Motor neuron (in vitro differentiated cells): ENCODE measurements at regions not wholly inside any gene's neighbourhood (a gene's known extent, or its start where the extent isn't known, plus 50 kb on each side); places are given as distances from the start of the nearest gene placed in this dataset.
A peak's percentile ranks its signal among the peaks of the same experiment; 100 is the strongest.

Experiments
- ATAC-seq, 8 experiments: fragments of 200-7000 bp; cut with Tn5 transposase; replicated peaks in 6 of 8; 2 replicates each; pipeline ENCODE4 v1.8.0; 2021; ENCODE audit warnings: mild to moderate bottlenecking in 8 of 8, moderate library complexity in 8 of 8
- H3K27ac ChIP-seq, 2 donors: fragments of 250-450 bp; sonication (Bioruptor Pico); 2 replicates each; pipeline ENCODE4 v1.9.0; 2021; ENCODE audit warnings: antibody characterized with exemption in 2 of 2, mild to moderate bottlenecking in 2 of 2, moderate library complexity in 1 of 2
- H3K4me1 ChIP-seq, 2 donors: fragments of 250-450 bp; sonication (Bioruptor Pico); replicated peaks in 1 of 2; 2 replicates each; pipeline ENCODE4 v1.6.1; 2021; ENCODE audit warnings: antibody characterized with exemption in 2 of 2, mild to moderate bottlenecking in 2 of 2, moderate library complexity in 1 of 2
- H3K4me3 ChIP-seq, 5 donors: fragments of 250-450 bp; sonication (Bioruptor Pico); 2 replicates each; pipeline ENCODE4 v1.9.0; 2021; ENCODE audit warnings: antibody characterized with exemption in 5 of 5, mild to moderate bottlenecking in 5 of 5, moderate library complexity in 4 of 5
- WGBS, 10 experiments: fragments of 450-650 bp; shearing (Covaris generic); methylation state at CpG; one replicate each; pipeline ENCODE4 v1.0.0; 2022; 5-methylcytosine and 5-hydroxymethylcytosine counted together
- in situ Hi-C, 9 experiments: fragments of 400-800 bp; cut with MboI; loops; one replicate each; pipeline ENCODE4 v1.15.0; 2021; ENCODE audit warnings: low sequenced_read_pairs in 9 of 9, low pct_unique_long_range_greater_than_20kb in 2 of 9; ENCODE audit not compliant: unreplicated experiment in 9 of 9

DNA sequence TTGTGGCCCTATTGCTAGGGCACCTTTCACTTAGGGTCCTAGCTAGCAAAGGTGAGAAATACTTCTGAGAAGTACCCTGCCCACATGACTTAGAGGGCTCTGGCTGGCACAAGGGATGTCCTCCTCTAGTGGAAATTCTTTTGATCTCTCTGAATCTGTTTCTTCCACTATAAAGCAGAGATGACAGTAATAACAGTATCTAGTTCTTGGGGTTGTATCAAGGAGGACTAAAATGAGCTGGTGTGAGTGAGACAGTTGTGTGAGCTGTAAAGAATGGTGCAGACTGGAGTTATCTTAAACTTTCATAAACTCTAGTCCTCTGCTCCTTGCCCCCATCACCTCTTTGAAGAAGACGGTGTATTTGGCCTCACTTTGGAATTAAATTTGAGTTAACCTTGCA, 157.8 kb upstream of the PLET1 start:
- H3K4me3 ChIP-seq: no peak overlapping the region
- in situ Hi-C loops: no loop called here
- peaks cover 0 to 12% of the 10 kb centered on the region in 2 donors for H3K4me1 ChIP-seq
- 22 to 100% (median 100%) methylated on average over 1 of the region's 1 CpG; no CpG with 5 or more reads in 4 of the 10 experiments for WGBS, 10 experiments
- ATAC-seq: no peak
- no peak overlapping the region for H3K27ac ChIP-seq

DNA sequence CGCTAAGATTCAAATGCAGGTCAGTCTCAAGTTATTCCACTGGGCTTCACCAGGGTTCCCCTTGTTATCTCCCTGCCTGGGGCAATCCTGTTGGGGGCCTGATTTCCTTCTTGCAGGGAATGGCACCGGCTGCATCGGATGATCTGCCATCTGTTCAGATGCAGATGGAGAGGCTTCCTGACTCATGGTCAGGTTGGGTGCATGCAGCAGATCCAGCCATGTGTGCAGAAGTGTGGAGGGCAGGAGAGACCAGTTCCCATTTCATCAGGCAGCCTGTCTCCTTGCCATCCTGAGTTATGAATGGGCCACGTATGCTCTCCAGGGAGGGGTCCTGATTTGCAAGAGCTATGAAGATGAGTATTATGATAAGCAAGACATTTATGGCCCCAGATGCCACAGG, 161.2 kb upstream of the PLET1 start:
- in situ Hi-C loops: no loop called here
- Histone ChIP-seq H3K27ac (no peak overlapping the region), H3K4me1 (peaks cover 0 to 12% of the 10 kb centered on the region in 2 donors), H3K4me3 (no peak overlapping the region)
- peak; percentile 24 to 80 (median 38) for ATAC-seq
- 29 to 80% (median 60%) methylated on average over 1 to 4 of the region's 4 CpGs; no CpG with 5 or more reads in 3 of the 10 experiments for WGBS, 10 experiments

DNA sequence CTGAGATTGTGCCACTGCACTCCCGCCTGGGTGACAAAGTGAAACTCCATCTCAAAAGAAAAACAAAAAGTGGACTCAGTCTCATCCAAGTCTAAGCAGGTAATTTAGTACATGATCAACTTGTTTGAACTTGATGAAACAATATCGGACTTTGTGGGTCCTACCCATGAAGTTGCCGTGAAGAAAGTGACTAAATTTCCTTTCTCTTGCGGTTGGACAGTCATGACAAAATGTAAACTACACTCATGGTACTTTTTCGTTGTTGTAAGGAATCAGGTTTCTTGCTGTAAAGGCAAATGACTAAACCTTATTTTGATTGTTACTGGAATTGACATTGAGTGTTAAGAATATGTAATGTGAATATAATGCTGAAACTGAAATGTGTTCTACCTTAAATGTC, 164.5 kb upstream of the PLET1 start:
- WGBS, 10 experiments: 45 to 100% (median 83%) methylated on average over 1 to 5 of the region's 5 CpGs
- in situ Hi-C loops: loop anchor here in 1 of 9 experiments (25.0 kb wide), 2 partner anchors 362 to 862 kb away; no protein-coding TSS in a partner anchor
- Histone ChIP-seq H3K4me1 (peaks cover 0 to 10% of the 10 kb centered on the region in 2 donors), H3K27ac (no peak overlapping the region), H3K4me3 (no peak overlapping the region)
- no peak for ATAC-seq

DNA sequence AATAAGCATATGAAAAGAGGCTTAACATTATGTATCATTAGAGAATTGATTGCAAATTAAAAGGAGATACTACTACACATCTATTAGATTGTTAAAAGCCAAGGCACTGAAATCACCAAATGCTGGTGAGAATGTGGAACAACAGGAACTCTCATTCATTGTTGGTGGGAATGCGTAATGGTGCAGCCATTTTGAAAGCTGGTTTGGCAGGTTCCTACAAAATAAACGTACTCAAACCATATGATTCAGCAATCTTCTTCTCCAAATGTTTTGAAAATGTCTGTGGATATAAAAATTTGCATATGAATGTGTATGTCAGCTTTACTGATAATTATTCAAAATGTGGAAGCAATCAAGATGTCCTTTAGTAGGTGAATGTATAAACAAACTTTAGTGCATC, 176.4 kb upstream of the PLET1 start:
- ATAC-seq: no peak
- 44 to 100% (median 92%) methylated on average over 1 to 2 of the region's 2 CpGs; no CpG with 5 or more reads in 1 of the 10 experiments for WGBS, 10 experiments
- Histone ChIP-seq H3K4me1 (no peaks in the 10 kb centered on the region), H3K27ac (no peak overlapping the region), H3K4me3 (no peak overlapping the region)
- in situ Hi-C loops: loop anchor here in 1 of 9 experiments (25.0 kb wide), 2 partner anchors 350 to 850 kb away; no protein-coding TSS in a partner anchor

DNA sequence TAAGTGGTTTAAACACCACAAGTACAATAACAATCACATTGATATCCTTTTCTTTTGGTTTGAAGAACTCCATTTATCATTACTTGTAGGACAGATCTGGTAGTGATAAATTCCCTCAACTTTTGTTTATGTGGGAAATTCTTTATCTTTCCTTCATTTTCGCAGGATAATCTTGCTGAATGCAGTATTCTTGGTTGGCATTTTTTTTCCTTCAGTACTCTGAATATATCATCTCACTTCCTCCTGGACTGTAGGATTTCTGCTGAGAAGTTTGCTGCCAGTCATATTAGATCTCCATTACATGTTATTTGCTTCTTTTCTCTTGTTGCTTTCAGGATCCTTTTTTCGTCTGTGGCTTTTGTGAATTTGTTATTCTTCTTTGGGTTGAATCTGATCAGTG, 179.0 kb upstream of the PLET1 start:
- Histone ChIP-seq H3K27ac (no peak overlapping the region), H3K4me3 (no peak overlapping the region), H3K4me1 (no peaks in the 10 kb centered on the region)
- WGBS, 10 experiments: 17 to 87% (median 74%) methylated on average over 1 to 2 of the region's 2 CpGs
- in situ Hi-C loops: loop anchor here in 1 of 9 experiments (25.0 kb wide), 2 partner anchors 348 to 848 kb away; no protein-coding TSS in a partner anchor
- no peak for ATAC-seq

DNA sequence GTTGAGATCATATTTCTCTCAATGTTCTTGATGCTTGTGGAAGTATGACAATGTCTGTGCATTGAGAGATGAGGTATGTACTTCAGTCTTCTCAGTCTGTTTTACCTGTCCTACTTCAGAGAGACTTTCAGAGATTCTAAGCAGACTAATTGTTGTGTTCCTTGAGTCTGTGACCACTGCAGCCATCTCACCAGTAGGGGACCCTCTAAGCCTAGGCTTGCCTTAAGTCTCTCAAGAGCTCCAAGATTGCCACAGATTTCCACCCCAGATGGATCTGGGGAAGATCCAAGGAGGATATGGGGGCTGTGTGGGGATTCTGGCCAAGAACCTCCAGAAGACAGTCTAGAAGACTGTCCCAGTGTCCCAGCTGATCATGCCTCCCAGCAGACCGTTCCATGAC, 179.9 kb upstream of the PLET1 start:
- Histone ChIP-seq H3K4me1 (no peaks in the 10 kb centered on the region), H3K27ac (no peak overlapping the region), H3K4me3 (no peak overlapping the region)
- in situ Hi-C loops: loop anchor here in 1 of 9 experiments (25.0 kb wide), 2 partner anchors 347 to 847 kb away; no protein-coding TSS in a partner anchor
- 0 to 89% (median 40%) methylated on average over 1 of the region's 1 CpG; no CpG with 5 or more reads in 5 of the 10 experiments for WGBS, 10 experiments
- ATAC-seq: peak in 3 of 8 experiments; percentile 46 to 59 (median 55)

DNA sequence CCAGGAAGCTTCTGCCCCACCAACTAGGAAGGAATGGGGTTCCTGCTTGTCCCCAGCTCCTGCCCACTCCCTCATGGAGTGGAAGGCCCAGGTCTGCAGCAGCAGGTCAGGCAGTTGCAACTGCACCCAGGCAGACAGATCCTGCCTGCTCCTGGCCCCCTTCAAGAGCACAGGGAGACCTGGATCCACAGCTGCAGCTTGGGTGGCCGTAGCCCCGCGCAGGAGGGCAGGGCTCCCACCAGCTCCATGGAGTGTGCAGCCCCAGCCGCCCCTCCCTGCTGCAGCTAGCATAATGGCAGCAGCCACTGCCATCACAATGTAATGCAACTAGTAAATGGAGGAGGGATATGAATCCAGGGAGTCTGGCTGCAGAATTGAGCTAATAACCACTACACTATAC, 187.5 kb upstream of the PLET1 start:
- H3K27ac ChIP-seq: no peak overlapping the region
- ATAC-seq: peak in 5 of 8 experiments; percentile 36 to 79 (median 68)
- H3K4me3 ChIP-seq: no peak overlapping the region
- in situ Hi-C loops: loop anchor here in 1 of 9 experiments (25.0 kb wide), 2 partner anchors 339 to 839 kb away; no protein-coding TSS in a partner anchor
- H3K4me1 ChIP-seq: no peaks in the 10 kb centered on the region
- WGBS, 10 experiments: 80% methylated on average over 1 of the region's 4 CpGs; no CpG with 5 or more reads in 9 of the 10 experiments

DNA sequence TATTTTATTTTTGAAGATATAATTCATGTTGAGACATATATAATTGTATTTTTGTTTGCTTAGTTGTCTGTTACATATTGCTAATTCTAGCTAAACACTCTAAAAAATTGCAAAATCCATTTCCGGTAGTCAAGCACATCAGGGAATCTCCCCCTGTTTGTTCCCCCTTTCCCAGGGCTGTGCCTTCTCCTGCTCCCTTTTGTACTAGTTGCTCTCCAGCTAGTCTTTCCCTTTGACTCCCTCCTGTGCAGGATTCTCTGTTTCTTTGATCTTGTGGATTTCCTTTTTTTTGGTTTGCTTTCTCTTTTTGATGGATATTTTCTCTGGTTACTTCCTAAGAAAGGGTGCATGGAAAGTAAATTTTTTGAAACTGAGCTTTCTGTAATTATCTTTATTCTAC, 188.1 kb upstream of the PLET1 start:
- Histone ChIP-seq H3K27ac (no peak overlapping the region), H3K4me3 (no peak overlapping the region), H3K4me1 (no peaks in the 10 kb centered on the region)
- ATAC-seq: no peak
- 50 to 100% (median 92%) methylated on average over 1 of the region's 1 CpG; no CpG with 5 or more reads in 1 of the 10 experiments for WGBS, 10 experiments
- in situ Hi-C loops: loop anchor here in 1 of 9 experiments (25.0 kb wide), 2 partner anchors 338 to 838 kb away; no protein-coding TSS in a partner anchor

DNA sequence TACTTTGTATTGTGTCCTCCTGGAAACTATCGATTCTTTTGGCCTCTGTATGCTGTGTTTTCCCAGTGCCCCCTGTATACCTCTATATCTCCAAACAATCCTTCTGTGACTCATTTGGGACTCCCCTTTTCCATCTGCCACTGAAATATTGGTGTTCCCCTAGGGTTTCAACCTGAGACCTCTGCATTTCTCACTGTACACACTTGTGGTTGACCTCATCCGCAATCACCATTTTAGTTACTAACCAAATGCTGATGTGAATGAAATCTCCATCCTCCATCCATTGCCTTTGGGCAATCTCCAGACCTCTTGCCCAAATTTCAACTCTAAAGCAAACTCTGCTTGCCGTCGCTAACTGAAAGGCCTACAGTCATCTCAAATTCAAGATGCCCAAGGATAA, 190.6 kb upstream of the PLET1 start:
- in situ Hi-C loops: no loop called here
- no peak for ATAC-seq
- H3K4me3 ChIP-seq: no peak overlapping the region
- no peaks in the 10 kb centered on the region for H3K4me1 ChIP-seq
- WGBS, 10 experiments: 78 to 100% (median 95%) methylated on average over 1 to 4 of the region's 4 CpGs; no CpG with 5 or more reads in 1 of the 10 experiments
- H3K27ac ChIP-seq: no peak overlapping the region

DNA sequence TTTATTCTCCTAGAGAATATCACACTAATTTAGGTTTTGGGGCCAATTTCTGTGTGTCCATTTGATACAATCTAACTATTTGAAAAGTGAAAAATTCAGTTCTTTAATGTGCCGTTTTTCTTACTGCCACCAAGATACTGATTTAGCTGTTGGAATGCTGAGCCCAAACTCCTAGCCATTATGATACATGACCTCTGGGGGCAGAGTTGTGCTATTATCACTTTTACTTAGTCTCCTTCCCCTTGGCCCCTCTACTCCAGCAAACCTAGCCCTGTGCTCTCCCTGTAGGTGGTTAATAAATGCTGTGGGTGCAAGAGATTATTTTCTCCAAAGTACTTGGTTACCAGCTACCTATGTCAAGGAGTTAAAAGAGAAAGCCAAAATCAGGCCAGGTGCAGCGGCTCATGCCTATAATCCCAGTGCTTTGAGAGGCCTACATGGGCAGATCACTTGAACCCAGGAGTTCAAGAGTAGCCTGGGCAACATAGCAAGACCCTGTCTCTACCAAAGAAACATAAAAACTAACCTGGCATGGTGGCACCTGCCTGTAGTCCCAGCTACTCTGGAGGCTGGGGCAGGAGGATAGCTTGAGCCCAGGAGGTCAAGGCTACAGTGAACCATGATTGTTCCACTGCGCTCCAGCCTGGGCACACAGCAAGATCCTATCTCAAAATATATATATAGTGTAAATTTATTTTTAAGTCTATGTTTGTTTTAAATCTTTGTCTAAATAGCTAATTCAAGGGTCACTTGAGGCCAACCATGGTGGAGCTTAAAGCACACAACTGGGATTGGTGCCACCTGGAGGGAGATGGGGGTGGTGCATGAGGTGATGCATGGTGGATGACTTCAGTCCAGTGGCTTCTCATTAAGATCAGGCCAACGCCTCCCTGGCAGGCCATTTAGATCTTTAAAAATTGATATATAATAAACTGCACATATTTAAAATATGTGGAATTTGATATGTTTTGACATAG, 193.2 kb upstream of the PLET1 start:
- H3K4me1 ChIP-seq: no peaks in the 10 kb centered on the region
- in situ Hi-C loops: no loop called here
- 54 to 100% (median 90%) methylated on average over 1 to 3 of the region's 4 CpGs; no CpG with 5 or more reads in 1 of the 10 experiments for WGBS, 10 experiments
- ATAC-seq: peak in 2 of 8 experiments; percentile 42
- H3K4me3 ChIP-seq: no peak overlapping the region
- no peak overlapping the region for H3K27ac ChIP-seq

DNA sequence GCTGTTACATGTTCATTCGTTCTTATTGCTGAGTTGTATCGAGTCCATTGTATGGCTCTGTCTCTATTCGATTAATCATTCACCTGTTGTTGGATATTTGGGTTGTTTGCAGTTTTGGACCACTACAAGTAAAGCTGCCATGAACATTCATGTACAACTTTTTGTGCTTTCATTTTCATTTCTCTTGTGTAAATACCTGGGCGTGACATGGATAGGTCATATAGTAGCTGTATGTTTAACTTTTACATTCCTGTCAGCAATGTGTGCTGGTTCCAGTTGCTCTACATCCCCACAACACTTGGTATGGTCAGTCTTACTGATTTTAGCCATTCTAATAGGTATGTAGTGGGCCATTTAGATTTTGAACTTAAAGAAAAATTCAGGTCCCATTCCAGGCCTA, 194.2 kb upstream of the PLET1 start:
- in situ Hi-C loops: no loop called here
- H3K4me3 ChIP-seq: no peak overlapping the region
- ATAC-seq: no peak
- H3K27ac ChIP-seq: no peak overlapping the region
- H3K4me1 ChIP-seq: no peaks in the 10 kb centered on the region
- 64 to 100% (median 92%) methylated on average over 1 to 4 of the region's 4 CpGs for WGBS, 10 experiments

DNA sequence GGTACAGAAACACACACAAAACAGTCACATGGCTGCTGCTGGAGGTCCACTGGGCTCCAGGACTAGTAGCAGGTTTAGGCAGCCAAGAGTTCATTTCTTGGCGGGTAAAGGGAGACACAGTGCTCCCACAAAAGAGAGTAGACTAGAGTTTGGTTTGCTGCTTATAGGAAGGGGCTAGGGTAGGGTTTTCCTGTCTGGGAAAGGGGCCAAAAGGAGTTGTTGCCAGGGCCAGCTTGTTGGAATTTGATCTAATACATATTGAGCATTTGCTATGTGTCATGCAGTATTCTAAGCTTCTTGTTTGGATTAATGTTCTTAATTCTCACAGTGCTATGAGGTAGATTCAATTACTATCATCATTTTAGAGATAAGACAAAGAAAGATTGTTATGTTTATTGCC, 195.1 kb upstream of the PLET1 start:
- Histone ChIP-seq H3K27ac (no peak overlapping the region), H3K4me1 (no peaks in the 10 kb centered on the region), H3K4me3 (no peak overlapping the region)
- WGBS, 10 experiments: 17 to 100% (median 100%) methylated on average over 1 of the region's 1 CpG; no CpG with 5 or more reads in 4 of the 10 experiments
- in situ Hi-C loops: no loop called here
- peak in 1 of 8 experiments; percentile 36 for ATAC-seq

DNA sequence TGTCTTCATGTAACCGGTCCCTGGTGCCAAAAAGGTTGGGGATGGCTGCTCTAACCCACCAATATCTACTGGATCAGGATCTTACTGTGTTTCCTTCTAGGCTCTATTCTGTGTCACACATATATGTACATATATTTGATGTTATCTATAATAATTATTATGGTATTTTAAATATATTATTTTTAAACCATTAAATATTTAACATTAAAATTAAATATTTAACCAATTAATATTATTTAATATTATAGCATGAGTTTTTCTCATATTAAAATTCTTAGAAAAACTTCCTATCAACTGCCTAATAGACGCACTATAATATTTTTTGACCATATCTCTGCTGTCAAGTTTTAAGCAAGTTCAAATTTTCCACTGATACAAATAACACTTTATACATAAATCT, 196.9 kb upstream of the PLET1 start:
- 81 to 100% (median 96%) methylated on average over 1 to 2 of the region's 2 CpGs for WGBS, 10 experiments
- Histone ChIP-seq H3K4me3 (no peak overlapping the region), H3K4me1 (no peaks in the 10 kb centered on the region), H3K27ac (no peak overlapping the region)
- no peak for ATAC-seq
- in situ Hi-C loops: no loop called here
